Astrocyte (in vitro differentiated cells and primary cell): ENCODE measurements at regions not wholly inside any gene's neighbourhood (a gene's known extent, or its start where the extent isn't known, plus 50 kb on each side); places are given as distances from the start of the nearest gene placed in this dataset.

Experiments
- DNase-seq: peaks from one replicate; pipeline ENCODE4 v3.0.0-alpha.2; 2010; ENCODE audit warnings: low read depth
- FAIRE-seq: peaks from 2 replicates; lab custom pipeline; 2011; peaks lifted over from hg19 to GRCh38; lab: Jason Lieb, UNC
- H2AFZ ChIP-seq: 2 replicates; pipeline ENCODE4 v1.6.0; 2012; ENCODE audit warnings: low read depth, low read length, inconsistent platforms
- H3K27ac ChIP-seq: 2 replicates; pipeline ENCODE4 v1.5.1; 2011; ENCODE audit warnings: low read depth, low read length, inconsistent platforms
- H3K27me3 ChIP-seq: 2 replicates; pipeline ENCODE4 v1.6.0; 2011; ENCODE audit warnings: low read length, inconsistent platforms; ENCODE audit not compliant: insufficient read depth
- H3K36me3 ChIP-seq: 2 replicates; pipeline ENCODE4 v1.5.1; 2011; ENCODE audit warnings: low read length, inconsistent platforms; ENCODE audit not compliant: insufficient read depth
- H3K4me1 ChIP-seq: 2 replicates; pipeline ENCODE4 v1.5.1; 2011; ENCODE audit warnings: low read length, inconsistent platforms; ENCODE audit not compliant: insufficient read depth
- H3K4me2 ChIP-seq: 2 replicates; pipeline ENCODE4 v1.6.0; 2012; ENCODE audit warnings: low read length, inconsistent platforms
- H3K4me3 ChIP-seq: 2 replicates; pipeline ENCODE4 v1.5.1; 2011; ENCODE audit warnings: low read depth, mild to moderate bottlenecking, low read length, inconsistent platforms; ENCODE audit not compliant: insufficient read depth
- H3K79me2 ChIP-seq: 2 replicates; pipeline ENCODE4 v1.6.0; 2012; ENCODE audit warnings: mild to moderate bottlenecking, low read length, inconsistent platforms; ENCODE audit not compliant: insufficient read depth
- H3K9ac ChIP-seq: 2 replicates; pipeline ENCODE4 v1.6.0; 2012; ENCODE audit warnings: mild to moderate bottlenecking, low read length, inconsistent platforms
- H3K9me3 ChIP-seq: 2 replicates; pipeline ENCODE4 v1.5.1; 2012; ENCODE audit warnings: low read depth, mild to moderate bottlenecking, low read length, inconsistent platforms; ENCODE audit not compliant: insufficient read depth
- H4K20me1 ChIP-seq: 2 replicates; pipeline ENCODE4 v1.6.0; 2012; ENCODE audit warnings: low read length, inconsistent platforms; ENCODE audit not compliant: insufficient read depth
- H3K27ac Mint-ChIP-seq: one replicate; pipeline ENCODE4 v1.8.0; 2021; ENCODE audit warnings: mild to moderate bottlenecking, mixed read lengths; ENCODE audit not compliant: unreplicated experiment
- H3K27me3 Mint-ChIP-seq: one replicate; pipeline ENCODE4 v1.8.0; 2021; ENCODE audit warnings: low read depth, mixed read lengths; ENCODE audit not compliant: unreplicated experiment
- H3K36me3 Mint-ChIP-seq: one replicate; pipeline ENCODE4 v1.8.0; 2021; ENCODE audit warnings: low read depth, mixed read lengths; ENCODE audit not compliant: unreplicated experiment
- H3K4me1 Mint-ChIP-seq: one replicate; pipeline ENCODE4 v1.8.0; 2021; ENCODE audit warnings: low read depth, mixed read lengths; ENCODE audit not compliant: unreplicated experiment
- H3K4me3 Mint-ChIP-seq: one replicate; pipeline ENCODE4 v1.8.0; 2021; ENCODE audit warnings: mild to moderate bottlenecking, moderate library complexity, mixed read lengths; ENCODE audit not compliant: unreplicated experiment
- H3K9me3 Mint-ChIP-seq: one replicate; pipeline ENCODE4 v1.8.0; 2021; ENCODE audit warnings: mild to moderate bottlenecking, mixed read lengths; ENCODE audit not compliant: unreplicated experiment
- CTCF ChIP-seq: IDR thresholded peaks from 2 replicates; pipeline ENCODE4 v1.5.1; 2011; ENCODE audit warnings: low read depth, mild to moderate bottlenecking, inconsistent platforms, low read length, moderate library complexity; ENCODE audit not compliant: insufficient read depth
- EZH2 ChIP-seq: IDR thresholded peaks from 2 replicates; pipeline ENCODE4 v1.6.1; 2012; ENCODE audit warnings: mild to moderate bottlenecking, low read length, inconsistent platforms; ENCODE audit not compliant: insufficient read depth

GRCh38 chr1:81242103-81242502 lies 558.6 kb upstream of the ADGRL2 start:
- Histone ChIP-seq H3K79me2 (no peaks in the 10 kb centered on the region), H3K36me3 (no peaks in the 10 kb centered on the region), H2AFZ (no peak overlapping the region), H3K9ac (no peak overlapping the region), H3K4me3 (no peak overlapping the region), H3K27ac (no peak overlapping the region), H3K27me3 (peaks cover 2% of the 10 kb centered on the region), H4K20me1 (no peaks in the 10 kb centered on the region), H3K4me1 (no peaks in the 10 kb centered on the region), H3K4me2 (no peak overlapping the region), H3K9me3 (no peaks in the 10 kb centered on the region)
- Mint-ChIP-seq H3K9me3 (peaks cover 6% of the 10 kb centered on the region), H3K4me1 (peaks cover 10% of the 10 kb centered on the region), H3K27ac (no peak overlapping the region), H3K36me3 (no peaks in the 10 kb centered on the region), H3K4me3 (no peak overlapping the region), H3K27me3 (no peaks in the 10 kb centered on the region)
- no peak for FAIRE-seq
- TF ChIP-seq CTCF (no peak), EZH2 (no peak)
- no peak for DNase-seq

- no peaks in the 10 kb centered on the region for H3K79me2 ChIP-seq
- H3K36me3 ChIP-seq, result no peaks in the 10 kb centered on the region
- peak overlapping the region; percentile 45 for H3K9ac ChIP-seq
- peak overlapping the region; percentile 61 for H2AFZ ChIP-seq
- peaks cover 2% of the 10 kb centered on the region for H3K27me3 ChIP-seq
- TF ChIP-seq CTCF (no peak), EZH2 (no peak)
- Mint-ChIP-seq H3K4me3 (peak overlapping the region; percentile 69), H3K27me3 (no peaks in the 10 kb centered on the region), H3K27ac (no peak overlapping the region), H3K4me1 (peaks cover 10% of the 10 kb centered on the region), H3K36me3 (no peaks in the 10 kb centered on the region), H3K9me3 (no peaks in the 10 kb centered on the region)
- no peaks in the 10 kb centered on the region for H3K4me1 ChIP-seq
- no peaks in the 10 kb centered on the region for H3K9me3 ChIP-seq
- no peak for DNase-seq
- FAIRE-seq, result no peak
- peak overlapping the region; percentile 83 for H3K4me2 ChIP-seq
- no peak overlapping the region for H3K27ac ChIP-seq
- H3K4me3 ChIP-seq, result peak overlapping the region; percentile 56
- H4K20me1 ChIP-seq, result no peaks in the 10 kb centered on the region
Measured at GRCh38 chr1:81238129-81238528, 562.6 kb upstream of the ADGRL2 start.

- Histone ChIP-seq H3K36me3 (no peaks in the 10 kb centered on the region), H3K4me1 (no peaks in the 10 kb centered on the region), H4K20me1 (no peaks in the 10 kb centered on the region), H3K27ac (no peak overlapping the region), H3K4me2 (peak overlapping the region; percentile 83), H2AFZ (peak overlapping the region; percentile 61), H3K27me3 (peaks cover 2% of the 10 kb centered on the region), H3K79me2 (no peaks in the 10 kb centered on the region), H3K9ac (peak overlapping the region; percentile 45), H3K4me3 (peak overlapping the region; percentile 56), H3K9me3 (no peaks in the 10 kb centered on the region)
- Mint-ChIP-seq H3K27me3 (no peaks in the 10 kb centered on the region), H3K27ac (no peak overlapping the region), H3K9me3 (no peaks in the 10 kb centered on the region), H3K4me3 (peak overlapping the region; percentile 69), H3K36me3 (no peaks in the 10 kb centered on the region), H3K4me1 (peaks cover 10% of the 10 kb centered on the region)
- DNase-seq (no peak), FAIRE-seq (no peak)
- TF ChIP-seq CTCF (no peak), EZH2 (no peak)
Measured at GRCh38 chr1:81237473-81238089, 563.2 kb upstream of the ADGRL2 start.
